PC-9 (cell line): ENCODE measurements at regions not wholly inside any gene's neighbourhood (a gene's known extent, or its start where the extent isn't known, plus 50 kb on each side); places are given as distances from the start of the nearest gene placed in this dataset.

ENCODE experiments used
- CTCF ChIP-seq: fragments of 200-600 bp; sonication (generic); conservative IDR thresholded peaks from 2 replicates; pipeline ENCODE4 v1.6.1; 2017; ENCODE audit warnings: mixed run types, antibody characterized with exemption, mild to moderate bottlenecking, moderate library complexity
- EZH2 ChIP-seq: fragments of 200-600 bp; sonication (generic); IDR thresholded peaks from 2 replicates; pipeline ENCODE4 v1.8.0; 2017; ENCODE audit warnings: antibody characterized with exemption, low read depth

DNA sequence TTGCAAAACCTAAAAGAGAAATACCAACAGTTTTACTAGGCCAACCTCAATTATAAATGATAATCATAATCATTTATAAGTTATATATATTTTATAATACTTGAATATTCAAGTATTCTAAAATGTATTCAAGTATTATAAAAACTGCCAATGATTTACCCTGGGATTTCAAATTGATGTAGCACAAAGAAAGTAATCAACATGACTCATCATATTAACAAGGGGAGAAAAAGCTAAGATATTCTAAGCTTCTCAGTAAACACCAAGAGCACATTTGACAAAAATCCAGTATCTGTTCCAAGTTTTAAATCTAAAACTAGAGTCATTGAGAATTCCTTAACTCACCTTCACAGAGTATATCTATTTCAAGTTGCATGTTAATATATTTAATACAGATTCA lies 56.1 kb downstream of the CAPZA3 start:
- no peak for TF ChIP-seq EZH2
- no peak for TF ChIP-seq CTCF
